GM21447 (cell line): ENCODE measurements at regions not wholly inside any gene's neighbourhood (a gene's known extent, or its start where the extent isn't known, plus 50 kb on each side); places are given as distances from the start of the nearest gene placed in this dataset.

Experiments used
- ATAC-seq: cut with Tn5 transposase; IDR thresholded peaks from one replicate; pipeline ENCODE4 v1.9.1; 2021; ENCODE audit not compliant: unreplicated experiment

DNA sequence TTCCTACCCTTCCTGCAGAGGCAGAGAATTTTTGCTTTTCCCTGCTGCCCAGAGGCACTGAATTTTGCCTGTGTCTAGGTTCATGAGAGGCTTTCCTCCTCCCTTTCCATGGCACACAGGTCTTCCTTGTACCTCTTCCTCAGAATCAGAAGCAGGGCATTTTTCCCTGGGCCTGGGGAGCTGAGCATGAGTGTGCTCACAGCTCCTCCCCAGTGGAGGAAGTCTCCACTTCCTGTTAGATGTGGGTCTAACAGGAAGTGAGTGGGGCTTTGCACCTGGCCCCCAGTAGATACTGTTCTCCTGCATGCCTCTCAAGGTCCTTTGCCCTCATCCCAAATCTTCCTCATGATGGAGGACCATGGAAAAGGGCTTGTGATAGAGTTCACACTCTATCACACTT is 297.2 kb upstream of the FIGN start:
- no peak for ATAC-seq

DNA sequence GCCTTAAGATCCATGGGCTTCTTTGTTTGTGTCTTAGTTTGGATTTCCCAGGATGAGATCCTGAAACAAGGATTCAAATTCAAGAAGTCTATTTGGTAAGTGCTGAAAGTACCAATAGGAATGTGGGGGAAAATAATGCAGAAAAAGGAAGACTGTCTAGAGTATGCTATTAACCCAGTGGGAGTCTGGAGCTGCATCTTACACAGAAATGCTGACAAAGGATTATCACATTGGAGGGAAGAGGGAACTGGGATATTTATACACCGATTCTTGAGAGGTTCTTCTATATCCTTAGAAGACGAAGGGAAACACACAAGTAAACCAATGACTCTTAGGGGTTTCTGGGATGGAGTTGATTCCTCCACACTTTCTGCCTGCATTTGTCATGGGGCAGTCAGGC is 294.8 kb upstream of the FIGN start:
- ATAC-seq, result no peak

DNA sequence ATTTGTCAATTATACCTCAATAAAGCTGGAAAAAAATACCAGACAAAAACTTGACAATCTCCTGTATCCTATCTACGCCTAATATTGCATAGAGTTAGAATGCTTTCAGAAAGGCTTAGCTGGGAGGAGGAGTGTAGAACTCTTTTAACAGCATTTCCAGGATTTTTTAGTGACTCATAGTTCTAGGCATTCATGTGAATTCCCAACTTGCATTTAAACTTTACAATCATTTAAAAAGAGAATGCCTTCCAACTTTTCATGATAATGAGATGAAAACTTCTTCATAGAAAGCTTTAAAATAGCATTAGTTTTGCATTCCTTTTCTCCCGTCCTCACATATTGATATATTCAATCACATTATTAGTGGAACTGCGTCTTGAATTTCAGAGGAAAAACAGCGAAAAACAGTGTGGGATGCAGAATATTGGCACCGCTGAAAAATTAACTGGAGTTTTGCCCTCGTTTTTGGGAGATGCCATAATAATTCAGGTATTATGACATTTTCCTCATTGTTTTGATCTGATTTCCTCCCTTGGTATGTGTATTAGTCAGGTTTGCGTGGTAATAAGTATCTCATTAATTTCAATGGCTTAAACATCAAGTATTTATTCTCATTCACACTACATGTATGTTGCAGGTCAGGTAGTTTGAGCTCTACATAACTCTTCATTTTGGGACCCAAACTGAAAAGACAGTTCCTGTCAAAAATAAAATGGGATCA is 293.2 kb upstream of the FIGN start:
- no peak for ATAC-seq

DNA sequence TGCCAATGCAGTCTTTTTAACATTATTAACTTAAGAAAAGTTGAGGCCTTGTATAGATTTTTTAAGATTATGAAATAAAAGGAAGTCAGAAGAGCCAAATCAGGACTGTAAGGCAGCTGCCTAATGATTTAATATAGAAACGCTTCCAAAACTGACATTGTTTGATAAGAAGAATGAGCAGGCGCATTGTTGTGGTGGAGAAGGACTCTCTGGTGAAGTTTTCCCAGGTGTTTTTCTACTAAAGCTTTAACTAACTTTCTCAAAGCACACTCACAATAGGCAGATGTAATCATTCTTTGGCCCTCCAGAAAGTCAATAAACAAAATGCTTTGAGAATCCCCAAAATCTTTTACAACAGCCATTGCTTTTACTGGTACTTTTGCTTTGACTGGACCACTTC is 288.6 kb upstream of the FIGN start:
- no peak for ATAC-seq

DNA sequence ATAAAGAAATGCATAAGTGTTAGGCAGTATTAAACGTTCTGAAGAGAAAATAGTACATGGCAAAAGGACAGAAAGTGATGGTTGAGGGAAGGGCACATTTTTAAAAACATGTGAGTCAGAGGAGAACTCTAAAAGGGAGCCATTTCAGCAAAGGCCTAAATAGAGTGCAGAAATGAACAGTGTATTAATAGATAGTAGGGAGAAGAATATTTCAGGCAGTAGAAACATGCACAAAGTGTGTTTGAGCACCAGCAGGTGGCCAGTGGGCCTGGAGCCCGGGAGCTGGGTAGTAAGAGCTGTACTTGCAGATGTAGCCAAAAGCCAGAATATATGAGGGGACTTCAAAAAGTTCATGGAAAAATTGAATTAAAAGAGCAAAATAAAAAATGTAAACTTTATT is 288.1 kb upstream of the FIGN start:
- no peak for ATAC-seq

DNA sequence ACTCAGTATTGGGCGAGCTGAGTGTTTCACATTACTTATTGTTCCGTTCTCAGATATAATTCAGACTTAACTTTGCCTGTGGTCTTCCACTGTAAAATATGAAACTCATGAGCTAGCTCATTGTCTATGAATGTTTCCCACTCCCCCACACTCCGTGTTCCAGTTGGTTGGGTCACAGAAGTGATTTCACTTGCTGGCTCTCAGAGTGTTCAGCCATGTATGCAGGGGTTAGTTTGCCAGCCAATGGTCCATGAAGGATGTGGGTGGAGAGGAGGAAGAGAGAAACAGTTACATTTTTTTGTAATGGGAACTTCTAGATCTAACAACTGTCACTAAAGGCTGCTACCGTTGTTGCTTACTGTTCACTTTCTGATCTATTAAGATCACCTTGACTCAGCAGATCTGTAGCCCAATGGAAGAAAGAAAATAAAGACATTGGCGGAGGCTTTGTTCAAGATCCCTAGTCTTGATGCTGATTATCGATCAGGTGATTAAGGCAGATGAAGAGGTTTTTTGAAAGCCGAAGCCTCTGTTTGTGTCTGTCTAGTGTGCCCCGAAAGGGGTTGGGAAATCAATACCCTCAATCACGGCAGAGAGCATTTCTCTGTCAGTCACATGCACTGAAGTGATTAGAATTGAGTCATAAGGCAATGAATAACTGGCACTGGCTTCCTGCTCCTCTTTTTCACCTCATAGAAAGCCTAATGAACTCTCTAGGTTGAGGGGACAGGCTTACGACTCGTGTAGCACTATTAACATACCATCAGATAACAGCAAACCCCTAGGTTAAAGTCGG is 279.7 kb upstream of the FIGN start:
- ATAC-seq, result peak; percentile 98

DNA sequence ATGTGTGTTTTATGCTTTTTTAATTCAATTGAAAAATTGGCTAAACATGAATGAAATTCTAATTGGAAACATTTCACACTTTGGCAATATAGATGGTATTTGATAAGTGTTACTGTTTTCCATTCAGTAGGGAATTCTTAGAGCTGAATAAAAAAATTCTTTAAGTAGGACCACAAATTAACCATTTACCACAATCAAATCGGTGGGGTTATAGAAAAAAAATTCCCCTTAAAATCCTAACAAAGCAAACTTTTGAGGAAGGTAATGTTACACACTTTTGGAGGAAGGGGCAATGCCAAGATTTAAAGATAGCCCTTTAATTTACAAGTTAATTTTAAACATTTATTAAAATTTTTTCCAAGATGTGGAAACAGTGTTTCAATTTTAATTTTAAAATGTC is 279.0 kb upstream of the FIGN start:
- no peak for ATAC-seq

DNA sequence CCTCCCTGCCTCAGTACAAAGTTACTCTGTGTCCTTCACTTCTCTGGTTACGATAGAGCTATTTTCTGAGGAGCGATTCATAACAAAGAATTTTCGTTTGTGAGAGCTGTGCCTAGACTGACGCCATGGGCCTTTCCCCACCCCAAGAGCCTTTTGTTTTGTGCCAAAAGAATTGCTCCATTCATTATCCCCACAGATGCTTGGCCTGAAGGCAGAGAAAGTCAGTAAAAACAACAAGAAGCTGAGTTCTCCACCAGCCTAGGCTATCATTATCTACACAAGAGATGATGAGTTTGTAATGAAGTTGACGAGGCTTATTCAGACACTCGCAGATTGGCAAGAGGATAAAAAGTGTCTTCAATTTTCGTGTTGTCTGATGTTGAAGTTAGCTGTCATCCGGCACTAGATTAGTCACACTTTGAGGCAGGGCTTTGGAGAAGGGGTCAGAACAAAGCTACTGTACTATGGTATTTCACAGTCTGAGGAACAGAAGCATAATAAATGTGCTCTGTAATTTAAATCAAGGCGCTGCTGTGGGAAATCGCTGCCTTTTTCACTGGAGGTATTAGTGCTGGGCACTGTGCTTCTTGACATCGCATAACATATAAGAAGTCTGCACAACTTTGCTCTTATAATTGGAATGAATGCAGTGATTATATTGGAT is 278.4 kb upstream of the FIGN start:
- ATAC-seq, result no peak

DNA sequence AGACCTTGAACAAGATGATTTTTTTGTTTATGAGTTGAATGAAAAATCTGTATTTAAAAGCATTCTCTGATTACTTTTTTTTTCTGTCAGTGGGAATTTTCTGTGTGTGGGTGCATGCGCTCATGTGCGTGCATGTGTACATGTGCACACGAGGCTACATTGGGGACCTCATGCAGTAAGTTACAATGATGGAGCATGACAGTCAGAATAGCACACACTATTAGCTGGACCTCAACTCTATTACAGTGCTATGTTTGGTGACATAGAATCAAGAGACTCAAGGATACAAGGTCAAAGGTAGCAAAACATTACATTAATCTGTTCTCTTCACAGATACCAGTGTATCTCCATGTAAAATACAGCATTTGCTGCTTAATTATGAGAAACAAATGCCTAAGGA is 276.8 kb upstream of the FIGN start:
- no peak for ATAC-seq

DNA sequence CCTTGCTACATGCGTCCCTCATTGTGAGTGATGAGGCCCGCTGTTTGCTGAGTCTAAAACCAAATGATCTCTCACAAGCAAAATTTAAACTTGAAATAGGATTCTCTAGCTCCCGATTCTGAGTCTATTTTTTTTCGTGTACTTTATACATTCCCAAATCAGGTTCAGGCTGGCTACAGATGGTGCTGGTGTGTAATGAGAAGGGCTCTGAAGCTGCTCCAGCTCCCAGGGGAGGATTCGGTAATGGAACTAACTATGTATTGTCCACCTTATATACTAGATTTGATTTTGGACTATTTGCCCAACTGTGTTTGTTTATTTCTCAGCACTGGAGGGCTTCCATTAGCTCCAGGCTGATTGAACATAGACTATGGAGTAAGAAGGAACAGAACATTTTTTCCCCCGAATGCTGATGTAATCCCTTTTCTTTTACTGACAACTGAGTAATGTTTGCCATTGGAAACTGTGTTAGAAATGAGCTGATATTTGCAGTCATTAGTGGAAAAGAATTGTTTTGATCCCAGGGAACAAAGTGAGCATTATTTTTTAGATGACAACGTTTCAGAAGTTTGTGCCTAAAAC is 274.0 kb upstream of the FIGN start:
- no peak for ATAC-seq

DNA sequence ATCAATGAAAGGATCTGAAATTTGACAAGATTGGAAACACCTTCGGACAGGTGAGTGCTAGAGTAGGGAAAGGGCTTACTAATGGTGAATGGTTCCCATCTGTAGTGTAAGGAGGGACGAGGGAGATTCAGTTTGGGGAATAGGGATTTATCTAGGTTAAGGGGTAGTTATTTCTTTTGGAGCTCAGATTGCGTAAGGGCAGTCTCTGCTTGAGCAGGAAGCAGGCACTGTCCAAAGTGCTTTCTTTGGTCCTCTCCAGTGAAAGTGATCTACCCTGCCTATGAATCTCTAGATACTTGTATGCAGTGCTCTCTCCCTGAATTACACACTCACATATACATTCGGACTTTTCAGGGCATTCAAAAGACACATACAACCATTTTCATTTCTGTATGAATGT is 272.9 kb upstream of the FIGN start:
- ATAC-seq, result no peak

DNA sequence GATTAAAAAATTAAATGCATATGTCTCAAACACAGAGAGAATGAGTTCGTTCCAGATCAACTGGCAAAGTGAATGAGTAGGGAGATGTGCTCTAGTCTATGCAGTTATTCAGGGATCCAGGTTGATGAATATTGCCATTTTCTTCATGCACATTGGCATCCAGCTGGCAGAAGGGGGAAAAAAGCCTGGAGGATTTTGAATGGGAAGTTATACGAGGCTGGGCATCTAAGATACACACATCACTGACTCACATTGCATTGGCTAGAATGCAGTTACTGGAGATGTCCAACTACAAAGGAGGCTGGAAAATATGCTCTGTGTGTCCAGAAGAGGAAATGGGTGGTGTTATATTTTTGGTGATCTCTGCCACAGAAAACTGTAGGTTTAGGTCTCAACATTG is 270.9 kb upstream of the FIGN start:
- no peak for ATAC-seq

DNA sequence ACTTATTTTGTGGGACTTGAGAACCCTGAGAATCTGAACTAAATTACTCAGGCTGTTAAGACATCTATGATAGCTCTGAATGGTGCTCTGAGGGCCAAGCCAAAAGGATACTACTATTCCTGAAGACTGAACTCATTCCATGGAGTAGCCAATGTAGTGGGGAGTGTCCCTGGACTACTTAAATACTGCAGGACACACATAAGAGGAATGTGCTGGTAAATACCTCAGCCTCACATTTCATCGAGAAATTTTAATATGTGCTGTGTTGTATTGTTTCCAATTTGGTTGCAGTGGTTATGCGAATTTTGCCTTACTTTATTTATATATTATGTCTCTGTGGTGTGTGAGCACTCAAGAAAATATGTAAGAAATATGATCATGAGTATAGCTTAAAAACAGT is 264.4 kb upstream of the FIGN start:
- no peak for ATAC-seq

DNA sequence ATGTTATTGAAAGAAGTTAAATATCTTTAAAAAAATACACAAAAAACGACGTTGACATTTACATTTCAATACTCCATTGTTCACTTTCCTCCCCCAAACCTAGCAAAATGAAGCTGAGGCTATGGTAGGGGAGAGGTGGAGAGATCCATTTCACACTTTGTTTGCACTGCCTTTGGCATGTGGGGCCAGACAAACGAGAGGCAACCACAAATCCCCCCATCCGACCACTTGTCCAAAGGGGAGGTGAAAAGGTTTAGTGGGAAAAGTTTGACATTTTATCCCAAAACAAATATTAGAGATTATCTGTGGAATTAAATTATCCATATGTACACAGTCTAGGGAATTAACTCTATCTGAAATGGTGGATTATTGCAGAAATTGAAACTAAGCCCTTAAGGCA is 261.7 kb upstream of the FIGN start:
- no peak for ATAC-seq

DNA sequence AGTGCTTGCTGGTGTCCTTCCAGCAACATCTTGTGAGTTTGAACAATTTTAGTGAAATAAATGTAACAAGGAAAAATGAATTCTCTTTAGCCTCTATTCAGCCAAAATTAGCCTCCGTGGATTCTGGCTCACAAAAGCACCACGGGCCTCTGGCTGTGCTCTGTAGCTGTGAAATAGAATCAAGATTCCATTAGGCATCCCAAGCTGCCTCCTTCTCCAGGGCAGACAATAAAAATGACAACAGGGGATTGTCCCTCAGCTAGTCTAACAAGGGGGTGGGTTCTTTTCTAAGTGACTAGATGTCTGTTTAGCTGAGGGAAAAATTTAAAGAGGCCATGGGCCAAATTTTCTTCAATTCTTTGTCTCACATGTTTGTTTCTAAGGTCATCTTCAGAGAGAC is 254.7 kb upstream of the FIGN start:
- no peak for ATAC-seq

DNA sequence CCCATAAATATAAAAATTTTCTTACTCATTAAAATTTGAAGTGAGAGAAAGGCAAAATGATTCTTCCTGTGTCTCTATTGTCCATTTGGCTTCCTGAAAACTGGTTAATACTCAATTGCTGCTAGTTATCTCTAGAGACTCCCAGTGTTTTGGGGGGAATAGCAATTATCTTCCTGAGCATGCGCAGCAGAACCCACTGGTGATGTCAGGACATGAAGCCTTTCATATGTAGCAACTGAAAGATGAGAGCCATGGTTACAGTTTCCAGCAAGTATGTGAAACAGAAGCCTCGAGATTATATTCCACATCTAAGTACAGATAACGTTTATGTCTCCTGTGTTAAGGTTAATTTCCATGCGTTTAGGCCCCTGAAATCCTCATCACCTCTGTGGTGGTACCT is 254.3 kb upstream of the FIGN start:
- no peak for ATAC-seq

DNA sequence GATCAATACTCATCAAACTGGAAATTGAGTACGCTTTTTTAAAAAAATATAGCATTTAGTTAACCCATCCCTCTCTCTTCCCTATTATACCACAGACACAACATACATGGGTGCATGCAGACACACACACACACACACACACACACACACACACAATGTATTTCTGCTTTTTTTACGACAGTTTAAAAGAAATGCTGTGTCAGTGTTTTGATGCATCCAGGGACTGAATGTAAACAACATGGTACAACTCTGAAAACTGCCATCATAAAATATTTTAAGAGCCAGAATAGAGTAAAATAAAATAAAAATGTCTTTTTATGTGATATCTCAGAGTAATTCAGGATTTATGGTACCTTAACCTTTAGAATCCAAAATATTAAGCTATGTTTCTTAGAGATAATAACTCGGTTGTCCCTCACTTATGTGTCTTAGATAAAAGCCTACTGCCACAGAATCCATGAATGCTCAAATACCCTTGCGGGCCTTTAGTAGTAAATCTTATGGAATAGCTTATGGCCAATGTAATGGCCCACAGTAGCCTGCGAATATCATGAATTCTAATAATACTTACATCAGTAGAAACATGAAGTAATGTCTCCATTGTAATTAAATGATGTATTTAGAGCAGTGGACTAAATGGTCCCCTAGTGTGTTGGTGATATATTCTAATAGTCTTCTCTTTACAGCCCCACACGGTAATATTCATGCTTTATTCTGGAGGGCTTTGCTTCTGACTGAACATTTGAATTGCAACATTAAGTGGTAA is 251.6 kb upstream of the FIGN start:
- no peak for ATAC-seq

DNA sequence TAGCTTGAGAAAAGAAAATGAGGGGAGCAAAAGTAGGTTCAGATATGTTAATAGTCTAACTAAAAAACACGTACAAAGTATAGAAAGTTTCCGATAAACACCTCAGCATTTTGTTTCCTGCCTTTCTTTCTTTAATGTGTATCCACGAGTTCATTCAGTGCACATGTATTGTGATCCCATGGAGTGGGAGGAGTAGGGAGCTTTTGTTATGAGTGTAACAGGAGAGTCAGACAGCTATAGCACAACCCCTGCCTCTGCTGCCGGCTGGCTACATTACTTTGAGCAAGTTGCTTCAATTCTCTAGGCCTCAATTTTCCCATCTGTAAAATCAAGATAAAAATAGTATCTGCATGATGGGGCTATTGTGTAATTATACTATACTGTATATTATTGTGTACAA is 249.2 kb upstream of the FIGN start:
- ATAC-seq, result no peak

DNA sequence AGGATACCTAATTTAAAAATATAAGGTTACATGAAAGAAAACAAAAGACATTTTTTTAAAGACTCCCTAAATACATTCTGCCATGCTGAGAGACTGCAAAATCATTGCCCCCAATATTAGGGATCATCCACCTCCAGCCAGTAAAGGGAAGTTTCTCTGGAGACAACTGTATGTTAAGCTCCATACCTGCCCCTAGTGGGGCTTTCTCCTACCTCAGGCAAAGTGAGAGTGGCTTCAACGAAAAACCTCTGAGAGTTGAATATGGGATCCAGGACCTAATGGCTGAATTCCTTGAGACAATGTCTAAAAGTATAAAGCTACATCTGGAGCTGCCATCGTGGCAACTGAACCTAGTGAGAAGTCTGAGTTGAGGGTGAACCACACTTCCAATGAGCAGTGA is 248.1 kb upstream of the FIGN start:
- no peak for ATAC-seq

DNA sequence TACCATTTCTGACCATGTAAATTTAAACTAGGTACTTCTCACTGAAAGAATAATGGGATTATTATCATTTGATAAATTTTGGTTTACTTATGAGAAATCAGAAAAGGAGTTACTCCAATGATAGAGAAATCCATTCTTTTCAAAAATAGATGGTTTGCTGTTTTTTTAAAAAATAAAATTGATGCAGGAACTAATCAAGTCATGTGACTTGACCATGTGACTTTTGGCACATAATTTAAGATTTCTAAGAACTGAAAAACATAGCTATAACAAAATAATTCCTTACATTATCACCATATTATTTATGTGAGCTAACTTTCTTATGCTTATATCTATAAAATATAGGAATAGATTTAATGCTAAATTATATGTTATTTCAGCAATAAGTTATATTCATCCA is 247.1 kb upstream of the FIGN start:
- ATAC-seq, result no peak

DNA sequence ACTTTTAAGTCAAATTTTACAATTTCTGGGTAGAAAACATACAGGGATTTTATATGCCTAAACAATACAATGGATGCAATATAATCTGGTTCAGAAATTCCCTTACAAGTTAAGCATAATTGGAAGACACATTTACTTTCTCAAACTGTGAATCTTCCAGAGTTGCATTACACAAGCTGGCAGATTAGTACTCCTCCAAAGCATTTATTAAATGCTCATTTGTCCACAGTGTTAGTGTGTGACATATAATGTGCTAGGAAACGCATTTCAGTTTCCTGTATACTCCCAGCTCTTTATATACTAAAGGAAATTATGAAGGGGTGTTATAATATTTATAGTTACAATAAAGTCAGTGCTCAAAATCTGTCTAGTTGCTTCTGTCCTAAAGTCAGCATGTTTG is 239.0 kb upstream of the FIGN start:
- ATAC-seq, result no peak
